HTR-8/SVneo (cell line): ENCODE measurements at regions not wholly inside any gene's neighbourhood (a gene's known extent, or its start where the extent isn't known, plus 50 kb on each side); places are given as distances from the start of the nearest gene placed in this dataset.

Source experiments
- DNase-seq: peaks from one replicate; pipeline ENCODE4 v3.0.0; 2011; ENCODE audit warnings: low spot score, mixed read lengths; ENCODE audit not compliant: insufficient read length
- FAIRE-seq: peaks from 2 replicates; lab custom pipeline; 2011; peaks lifted over from hg19 to GRCh38; lab: Jason Lieb, UNC

GRCh38 chr20:18989736-18990474 is 176.3 kb downstream of the SCP2D1 start:
- no peak for FAIRE-seq
- DNase-seq, result no peak

- FAIRE-seq (no peak), DNase-seq (no peak)
Measured at GRCh38 chr20:18991012-18991411, 177.4 kb downstream of the SCP2D1 start.

GRCh38 chr20:18992418-18992817 is 178.8 kb downstream of the SCP2D1 start:
- DNase-seq (no peak), FAIRE-seq (no peak)

GRCh38 chr20:18995455-18995854 is 181.9 kb downstream of the SCP2D1 start:
- FAIRE-seq (no peak), DNase-seq (no peak)

- DNase-seq (no peak), FAIRE-seq (no peak)
Measured at GRCh38 chr20:18999086-18999485, 185.5 kb downstream of the SCP2D1 start.

DNA sequence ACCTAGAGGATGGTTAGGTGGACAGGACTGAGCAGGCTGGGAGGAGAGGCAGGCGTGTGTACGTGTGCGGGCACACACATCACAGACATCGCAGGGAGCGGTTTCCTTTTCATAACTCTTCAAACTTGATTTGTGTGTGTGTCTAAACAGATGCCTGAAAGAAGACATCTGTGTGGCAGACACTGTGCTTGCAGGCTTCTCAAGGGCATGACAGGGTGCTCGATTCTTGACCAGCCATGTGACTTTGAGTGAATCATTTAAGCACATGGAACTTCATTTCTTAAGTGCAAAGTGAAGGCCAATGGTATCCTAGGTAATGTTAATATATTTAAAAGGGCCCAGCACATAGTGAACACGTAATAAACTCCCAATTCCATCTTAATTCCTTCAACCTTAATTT is 186.5 kb downstream of the SCP2D1 start:
- DNase-seq, result no peak
- no peak for FAIRE-seq

DNA sequence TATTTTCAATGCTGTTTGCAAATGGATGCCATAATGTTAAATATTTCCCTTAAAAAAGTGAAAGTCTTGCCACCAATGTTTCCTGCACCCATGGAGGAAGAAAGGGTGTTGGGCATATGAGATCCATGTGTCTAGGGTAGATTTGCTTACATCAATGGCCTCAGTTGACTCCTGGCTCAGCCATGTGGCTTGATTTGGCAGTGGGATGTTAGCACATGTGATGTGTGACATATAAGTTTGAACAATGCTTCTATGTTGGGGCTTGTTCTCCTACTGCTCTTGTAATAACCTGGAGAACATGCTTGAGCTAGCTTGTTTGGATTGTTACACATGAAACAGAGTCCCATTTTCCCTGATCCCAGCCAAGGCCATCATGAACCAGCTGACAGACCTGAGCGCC is 187.6 kb downstream of the SCP2D1 start:
- DNase-seq (no peak), FAIRE-seq (no peak)

GRCh38 chr20:19003366-19004336 is 190.1 kb downstream of the SCP2D1 start:
- no peak for FAIRE-seq
- no peak for DNase-seq

GRCh38 chr20:19004975-19005374 is 191.4 kb downstream of the SCP2D1 start:
- FAIRE-seq, result no peak
- DNase-seq, result no peak

GRCh38 chr20:19008497-19008896 is 194.9 kb downstream of the SCP2D1 start:
- FAIRE-seq (no peak), DNase-seq (no peak)

GRCh38 chr20:19009081-19009688 is 195.6 kb downstream of the SCP2D1 start:
- no peak for FAIRE-seq
- DNase-seq, result no peak

GRCh38 chr20:19012676-19013075 is 199.1 kb downstream of the SCP2D1 start:
- DNase-seq (no peak), FAIRE-seq (no peak)

GRCh38 chr20:19013907-19014306 is 198.5 kb upstream of the SLC24A3 start:
- FAIRE-seq, result no peak
- no peak for DNase-seq

DNA sequence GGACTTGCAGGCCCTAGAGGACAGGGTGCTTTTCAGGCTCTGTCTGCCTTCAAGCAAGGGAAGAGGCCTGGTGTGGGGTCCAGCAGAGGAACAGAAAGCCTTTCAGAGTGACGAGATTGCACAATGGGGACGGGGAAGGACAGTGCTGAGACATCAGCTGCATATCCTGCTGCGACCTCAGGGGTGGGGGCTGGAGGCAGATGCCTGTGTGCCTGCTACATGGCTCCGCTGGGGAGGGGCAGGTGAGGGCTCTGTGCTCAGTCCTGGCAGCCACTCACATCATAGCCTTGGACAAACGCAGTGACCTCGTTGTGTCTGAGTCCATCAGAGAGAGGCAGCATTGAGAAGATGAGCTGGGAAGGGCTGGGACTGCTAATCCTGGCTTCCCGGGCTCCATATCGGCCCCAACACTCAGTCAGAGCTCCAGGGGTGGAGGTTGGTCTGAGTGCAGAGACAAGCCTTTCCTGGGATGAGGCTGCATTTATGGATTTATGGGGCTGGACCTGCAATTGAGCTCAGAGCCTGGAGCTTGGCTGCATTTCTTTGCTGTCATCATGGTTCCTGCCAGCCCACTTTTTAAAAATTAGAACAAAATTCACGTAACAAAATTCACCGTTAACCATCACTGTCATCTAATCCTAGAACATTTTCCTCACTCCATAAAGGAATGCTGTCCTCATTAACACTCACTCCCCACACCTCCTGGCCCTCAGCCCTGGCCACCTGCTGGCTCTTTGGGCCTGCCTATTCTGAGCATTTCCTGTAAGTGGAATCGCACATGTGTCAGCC is 196.9 kb upstream of the SLC24A3 start:
- no peak for DNase-seq
- FAIRE-seq, result no peak

- no peak for DNase-seq
- FAIRE-seq, result no peak
Measured at GRCh38 chr20:19016140-19016497, 196.3 kb upstream of the SLC24A3 start.

- FAIRE-seq (no peak), DNase-seq (no peak)
Measured at GRCh38 chr20:19017104-19017690, 195.2 kb upstream of the SLC24A3 start.

- FAIRE-seq (no peak), DNase-seq (no peak)
Measured at GRCh38 chr20:19018881-19019280, 193.6 kb upstream of the SLC24A3 start.

DNA sequence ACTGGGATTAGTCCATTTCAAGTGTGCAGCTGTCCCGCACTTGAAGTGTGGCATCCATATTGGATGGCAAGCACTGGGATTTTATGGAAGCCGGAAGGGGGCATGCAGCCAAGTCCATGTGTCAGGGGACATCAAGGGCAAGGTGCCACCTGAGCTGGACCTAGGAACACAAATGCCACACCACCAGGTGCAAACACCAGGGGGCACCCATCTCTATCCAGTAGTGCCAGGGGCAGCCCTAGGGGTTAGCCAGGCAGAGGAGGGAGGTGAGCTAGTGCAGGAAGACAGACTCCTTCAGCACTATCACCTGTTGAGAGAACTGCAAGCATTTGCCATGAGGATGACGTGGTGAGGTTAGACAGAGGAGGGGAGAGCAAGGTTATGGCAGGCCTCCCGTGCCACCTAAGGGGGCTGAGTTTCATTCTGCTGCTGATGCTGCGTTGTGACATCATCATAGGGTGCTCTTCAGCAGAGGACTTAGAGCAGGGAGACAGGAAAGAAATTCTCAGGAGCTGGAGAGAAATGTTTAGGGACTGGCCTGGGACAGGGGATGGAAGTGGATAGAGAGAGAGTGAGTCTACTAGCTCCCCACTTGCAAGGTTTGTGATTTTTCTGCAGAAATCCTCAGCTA is 192.6 kb upstream of the SLC24A3 start:
- DNase-seq (no peak), FAIRE-seq (no peak)

DNA sequence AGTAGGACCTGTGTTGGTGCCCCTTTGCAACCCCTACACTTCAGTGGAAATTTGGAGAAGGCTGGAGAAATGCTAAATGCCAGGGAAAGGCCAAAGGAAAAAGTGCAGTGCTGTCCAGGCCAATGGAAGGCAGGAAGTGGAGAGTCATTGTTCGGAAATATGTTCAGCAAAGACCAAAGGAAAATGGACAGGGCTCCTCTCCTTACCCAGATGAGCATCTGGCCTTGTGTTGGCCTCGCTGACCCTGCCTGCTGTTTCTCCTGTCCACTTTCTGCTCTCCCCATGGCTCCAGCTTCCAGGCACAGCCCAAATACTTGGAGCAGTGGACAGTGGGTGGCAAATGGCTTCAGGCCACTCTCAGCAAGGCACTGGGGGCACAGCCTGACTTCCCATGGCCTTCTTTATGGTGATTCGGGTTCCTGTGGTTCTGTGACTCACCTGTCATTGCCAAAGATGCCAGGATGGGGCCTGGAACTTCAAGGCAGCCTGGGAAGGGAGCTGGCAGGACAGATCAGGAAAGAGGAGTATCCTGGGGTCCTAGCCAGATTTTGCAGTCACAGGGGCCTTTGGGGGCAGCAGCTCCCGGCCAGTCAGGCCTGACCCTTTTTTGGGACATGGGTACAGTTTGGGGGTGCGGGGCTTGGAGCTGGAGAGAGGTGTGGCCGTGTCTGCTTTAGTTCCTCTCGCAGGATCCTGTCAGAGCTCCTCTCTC is 190.9 kb upstream of the SLC24A3 start:
- FAIRE-seq (no peak), DNase-seq (no peak)
